Activated CD4-positive, alpha-beta memory T cell treated with anti-CD3 and anti-CD28 coated beads, Interleukin-2, amount 10 ng/mL, durations not matched to agents 7 days and 5 days (primary cell): ENCODE measurements at regions not wholly inside any gene's neighbourhood (a gene's known extent, or its start where the extent isn't known, plus 50 kb on each side); places are given as distances from the start of the nearest gene placed in this dataset.

Experiments
- CTCF ChIA-PET: fragments of 350-600 bp; sonication (Branson Sonifier 250); formaldehyde crosslinking; loops from one replicate; lab custom pipeline; 2021; ENCODE audit warnings: antibody characterized with exemption, inconsistent platforms; lab: Charles Lee
- POLR2A ChIA-PET: fragments of 350-600 bp; sonication (Branson Sonifier 250); formaldehyde crosslinking; loops from one replicate; lab custom pipeline; 2021; ENCODE audit warnings: antibody characterized with exemption; lab: Charles Lee
- DNase-seq: peaks from one replicate; pipeline ENCODE4 v3.0.0-alpha.2; 2020
- H3K27ac Mint-ChIP-seq: one replicate; pipeline ENCODE4 v1.8.0; 2021; ENCODE audit warnings: mild to moderate bottlenecking, mixed read lengths
- H3K27me3 Mint-ChIP-seq: one replicate; pipeline ENCODE4 v1.8.0; 2021; ENCODE audit warnings: mixed read lengths
- H3K36me3 Mint-ChIP-seq: one replicate; pipeline ENCODE4 v1.8.0; 2021; ENCODE audit warnings: low read depth, mixed read lengths
- H3K4me1 Mint-ChIP-seq: one replicate; pipeline ENCODE4 v1.8.0; 2021; ENCODE audit warnings: mixed read lengths
- H3K4me3 Mint-ChIP-seq: one replicate; pipeline ENCODE4 v1.8.0; 2021; ENCODE audit warnings: mild to moderate bottlenecking, mixed read lengths
- H3K9me3 Mint-ChIP-seq: one replicate; pipeline ENCODE4 v1.8.0; 2021; ENCODE audit warnings: mixed read lengths

GRCh38 chr22:34004058-34004457, 83.8 kb upstream of the LARGE1 start:
- POLR2A ChIA-PET: no interaction called here
- no peaks in the 10 kb centered on the region for H3K4me1 Mint-ChIP-seq
- CTCF ChIA-PET: no interaction called here
- no peaks in the 10 kb centered on the region for H3K27me3 Mint-ChIP-seq
- peaks cover 33% of the 10 kb centered on the region for H3K9me3 Mint-ChIP-seq
- no peak overlapping the region for H3K4me3 Mint-ChIP-seq
- DNase-seq: no peak
- H3K27ac Mint-ChIP-seq: no peak overlapping the region
- H3K36me3 Mint-ChIP-seq: no peaks in the 10 kb centered on the region

- no peaks in the 10 kb centered on the region for H3K4me1 Mint-ChIP-seq
- no peak for DNase-seq
- POLR2A ChIA-PET: no interaction called here
- H3K27ac Mint-ChIP-seq: no peak overlapping the region
- H3K9me3 Mint-ChIP-seq: peaks cover 22% of the 10 kb centered on the region
- CTCF ChIA-PET: no interaction called here
- H3K4me3 Mint-ChIP-seq: no peak overlapping the region
- H3K36me3 Mint-ChIP-seq: no peaks in the 10 kb centered on the region
- no peaks in the 10 kb centered on the region for H3K27me3 Mint-ChIP-seq
Measured at GRCh38 chr22:34010259-34010658, 90.0 kb upstream of the LARGE1 start.

- H3K4me3 Mint-ChIP-seq: no peak overlapping the region
- H3K27ac Mint-ChIP-seq: no peak overlapping the region
- H3K36me3 Mint-ChIP-seq: no peaks in the 10 kb centered on the region
- H3K9me3 Mint-ChIP-seq: peaks cover 21% of the 10 kb centered on the region
- no peaks in the 10 kb centered on the region for H3K4me1 Mint-ChIP-seq
- no peaks in the 10 kb centered on the region for H3K27me3 Mint-ChIP-seq
- no peak for DNase-seq
- CTCF ChIA-PET: no interaction called here
- POLR2A ChIA-PET: no interaction called here
Measured at GRCh38 chr22:34015642-34016041, 95.4 kb upstream of the LARGE1 start.

- Mint-ChIP-seq H3K27me3 (no peaks in the 10 kb centered on the region), H3K36me3 (no peaks in the 10 kb centered on the region), H3K27ac (no peak overlapping the region), H3K4me3 (no peak overlapping the region), H3K4me1 (no peaks in the 10 kb centered on the region), H3K9me3 (peaks cover 20% of the 10 kb centered on the region)
- no peak for DNase-seq
- POLR2A ChIA-PET: no interaction called here
- CTCF ChIA-PET: no interaction called here
Measured at GRCh38 chr22:34017205-34017604, 96.9 kb upstream of the LARGE1 start.

- ChIA-PET POLR2A (no interaction called here), CTCF (no interaction called here)
- Mint-ChIP-seq H3K4me1 (no peaks in the 10 kb centered on the region), H3K27ac (no peak overlapping the region), H3K4me3 (no peak overlapping the region), H3K9me3 (peaks cover 23% of the 10 kb centered on the region), H3K36me3 (no peaks in the 10 kb centered on the region), H3K27me3 (no peaks in the 10 kb centered on the region)
- no peak for DNase-seq
Measured at GRCh38 chr22:34019190-34019845, 99.0 kb upstream of the LARGE1 start.

- H3K9me3 Mint-ChIP-seq: peaks cover 16% of the 10 kb centered on the region
- H3K27me3 Mint-ChIP-seq: no peaks in the 10 kb centered on the region
- no peak for DNase-seq
- H3K27ac Mint-ChIP-seq: no peak overlapping the region
- POLR2A ChIA-PET: no interaction called here
- no peaks in the 10 kb centered on the region for H3K36me3 Mint-ChIP-seq
- H3K4me3 Mint-ChIP-seq: no peak overlapping the region
- CTCF ChIA-PET: no interaction called here
- no peaks in the 10 kb centered on the region for H3K4me1 Mint-ChIP-seq
Measured at GRCh38 chr22:34035209-34035608, 114.9 kb upstream of the LARGE1 start.

- H3K36me3 Mint-ChIP-seq: no peaks in the 10 kb centered on the region
Measured at GRCh38 chr22:34036931-34037330, 116.7 kb upstream of the LARGE1 start.

GRCh38 chr22:34038801-34039555, 118.7 kb upstream of the LARGE1 start:
- ChIA-PET POLR2A (no interaction called here), CTCF (no interaction called here)
- Mint-ChIP-seq H3K36me3 (no peaks in the 10 kb centered on the region), H3K27ac (no peak overlapping the region), H3K4me1 (no peaks in the 10 kb centered on the region), H3K27me3 (no peaks in the 10 kb centered on the region), H3K4me3 (no peak overlapping the region), H3K9me3 (peaks cover 19% of the 10 kb centered on the region)
- DNase-seq: no peak

More at GRCh38 chr22:34036931-34037330, 116.7 kb upstream of the LARGE1 start:
- H3K27me3 Mint-ChIP-seq: no peaks in the 10 kb centered on the region
- H3K27ac Mint-ChIP-seq: no peak overlapping the region
- CTCF ChIA-PET: no interaction called here
- POLR2A ChIA-PET: no interaction called here
- peaks cover 16% of the 10 kb centered on the region for H3K9me3 Mint-ChIP-seq
- DNase-seq: no peak
- H3K4me3 Mint-ChIP-seq: no peak overlapping the region
- no peaks in the 10 kb centered on the region for H3K4me1 Mint-ChIP-seq

- H3K4me1 Mint-ChIP-seq: no peaks in the 10 kb centered on the region
- H3K4me3 Mint-ChIP-seq: no peak overlapping the region
- H3K27me3 Mint-ChIP-seq: no peaks in the 10 kb centered on the region
- CTCF ChIA-PET: no interaction called here
- DNase-seq: no peak
- POLR2A ChIA-PET: no interaction called here
- peaks cover 13% of the 10 kb centered on the region for H3K9me3 Mint-ChIP-seq
- no peaks in the 10 kb centered on the region for H3K36me3 Mint-ChIP-seq
- H3K27ac Mint-ChIP-seq: no peak overlapping the region
Measured at GRCh38 chr22:34045311-34045710, 125.0 kb upstream of the LARGE1 start.

GRCh38 chr22:34055525-34056200, 135.4 kb upstream of the LARGE1 start:
- Mint-ChIP-seq H3K36me3 (no peaks in the 10 kb centered on the region), H3K27me3 (no peaks in the 10 kb centered on the region), H3K4me1 (no peaks in the 10 kb centered on the region), H3K4me3 (no peak overlapping the region), H3K27ac (no peak overlapping the region), H3K9me3 (peaks cover 16% of the 10 kb centered on the region)
- POLR2A ChIA-PET: no interaction called here
- CTCF ChIA-PET: no interaction called here
- DNase-seq: no peak

- H3K9me3 Mint-ChIP-seq: peaks cover 15% of the 10 kb centered on the region
- no peak for DNase-seq
- H3K27ac Mint-ChIP-seq: no peak overlapping the region
- no peaks in the 10 kb centered on the region for H3K27me3 Mint-ChIP-seq
- ChIA-PET POLR2A (no interaction called here), CTCF (no interaction called here)
- no peaks in the 10 kb centered on the region for H3K36me3 Mint-ChIP-seq
- H3K4me1 Mint-ChIP-seq: no peaks in the 10 kb centered on the region
- H3K4me3 Mint-ChIP-seq: no peak overlapping the region
Measured at GRCh38 chr22:34057726-34058125, 137.4 kb upstream of the LARGE1 start.

- Mint-ChIP-seq H3K4me1 (no peaks in the 10 kb centered on the region), H3K9me3 (peaks cover 21% of the 10 kb centered on the region), H3K4me3 (no peak overlapping the region), H3K27ac (no peak overlapping the region), H3K27me3 (no peaks in the 10 kb centered on the region), H3K36me3 (no peaks in the 10 kb centered on the region)
- no peak for DNase-seq
- ChIA-PET POLR2A (no interaction called here), CTCF (no interaction called here)
Measured at GRCh38 chr22:34064696-34065095, 144.4 kb upstream of the LARGE1 start.

GRCh38 chr22:34067031-34067430, 146.8 kb upstream of the LARGE1 start:
- no peaks in the 10 kb centered on the region for H3K36me3 Mint-ChIP-seq
- ChIA-PET CTCF (no interaction called here), POLR2A (no interaction called here)
- peaks cover 24% of the 10 kb centered on the region for H3K9me3 Mint-ChIP-seq
- H3K4me3 Mint-ChIP-seq: no peak overlapping the region
- H3K27me3 Mint-ChIP-seq: no peaks in the 10 kb centered on the region
- H3K27ac Mint-ChIP-seq: no peak overlapping the region
- no peak for DNase-seq
- no peaks in the 10 kb centered on the region for H3K4me1 Mint-ChIP-seq
